Activated CD4-positive, alpha-beta T cell treated with anti-CD3 and anti-CD28 coated beads, Interleukin-2, Interleukin-6, amounts not matched to agents 100 ng/mL and 50 ng/mL, durations not matched to agents 16 hours and 8 hours (primary cell): ENCODE measurements at regions not wholly inside any gene's neighbourhood (a gene's known extent, or its start where the extent isn't known, plus 50 kb on each side); places are given as distances from the start of the nearest gene placed in this dataset.
"Not testable (repeated sequence)": the region's sequence is repeated elsewhere in the genome, so short reads cannot be mapped to it uniquely, and the experiment has no call there.

Experiments
- DNase-seq: peaks from one replicate; pipeline ENCODE4 v3.0.0-alpha.2; 2020

DNA sequence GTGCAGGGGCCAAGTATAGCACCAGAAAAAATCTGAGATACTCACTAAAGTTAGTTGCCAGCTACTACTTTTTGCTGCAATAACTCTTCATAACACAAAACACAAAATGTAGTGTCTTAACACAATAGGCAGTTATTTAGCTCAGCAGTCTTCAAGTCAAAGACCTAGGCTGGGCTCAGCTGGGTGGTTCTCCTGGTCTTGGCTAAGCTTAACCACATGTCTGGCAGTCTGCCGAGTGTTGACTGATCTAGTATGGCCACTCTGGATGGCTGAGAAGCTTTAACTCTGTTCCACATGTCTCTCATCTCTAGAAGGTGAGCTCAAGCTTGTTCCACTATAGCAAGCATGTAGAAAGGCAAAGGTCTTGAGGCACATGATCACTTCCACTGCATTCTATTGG is 451.6 kb downstream of the SOX11 start:
- DNase-seq: no peak

DNA sequence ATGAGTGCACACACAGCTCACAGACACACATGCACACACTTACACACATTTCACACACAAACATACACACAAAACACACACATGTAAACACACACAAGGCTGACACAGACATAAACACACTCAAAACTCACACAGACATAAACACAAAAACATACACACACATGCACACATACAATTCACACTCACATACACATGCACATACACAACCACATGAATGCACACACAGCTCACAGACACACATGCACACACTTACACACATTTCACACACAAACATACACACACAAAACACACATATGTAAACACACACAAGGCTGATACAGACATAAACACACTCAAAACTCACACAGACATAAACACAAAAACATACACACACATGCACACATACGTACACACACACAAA is 455.0 kb downstream of the SOX11 start:
- not testable (repeated sequence) for DNase-seq

DNA sequence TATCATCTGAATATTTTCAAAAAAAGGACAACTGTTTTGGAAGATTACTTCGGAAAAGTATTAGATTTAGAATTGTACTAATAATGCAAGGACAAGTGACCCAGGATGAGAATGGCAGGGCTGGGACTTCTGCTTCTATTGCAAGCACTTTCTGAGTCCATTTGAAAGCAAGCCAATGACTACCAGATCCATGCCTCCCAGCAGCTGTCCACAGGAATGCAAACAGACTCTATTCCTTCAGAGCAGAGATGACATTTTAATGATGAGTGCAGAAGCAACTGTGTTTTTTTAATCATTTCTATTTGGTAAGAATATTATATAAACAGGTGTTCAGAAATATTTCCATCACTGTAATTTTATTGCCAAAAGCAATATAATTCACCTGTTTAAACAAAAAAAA is 456.7 kb downstream of the SOX11 start:
- no peak for DNase-seq

DNA sequence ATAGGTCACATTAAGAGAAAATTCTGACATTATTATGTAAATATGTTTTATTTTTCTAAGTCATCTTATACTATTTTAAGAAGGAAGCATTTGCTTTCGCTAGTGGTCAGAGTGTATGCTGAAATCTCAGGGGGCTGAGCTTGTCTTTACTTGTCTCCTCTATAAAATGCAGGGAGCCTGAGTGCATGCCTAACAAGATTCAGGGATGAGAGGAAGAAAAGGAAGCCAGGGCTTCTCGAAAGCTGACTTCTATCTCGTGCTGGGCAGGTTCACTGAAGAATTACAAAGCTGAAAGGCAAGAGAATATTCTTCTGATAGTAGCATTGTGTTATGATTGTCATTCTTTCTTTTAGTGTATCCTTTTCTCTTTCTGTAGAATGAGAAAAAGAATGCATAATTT is 467.4 kb downstream of the SOX11 start:
- DNase-seq: no peak

DNA sequence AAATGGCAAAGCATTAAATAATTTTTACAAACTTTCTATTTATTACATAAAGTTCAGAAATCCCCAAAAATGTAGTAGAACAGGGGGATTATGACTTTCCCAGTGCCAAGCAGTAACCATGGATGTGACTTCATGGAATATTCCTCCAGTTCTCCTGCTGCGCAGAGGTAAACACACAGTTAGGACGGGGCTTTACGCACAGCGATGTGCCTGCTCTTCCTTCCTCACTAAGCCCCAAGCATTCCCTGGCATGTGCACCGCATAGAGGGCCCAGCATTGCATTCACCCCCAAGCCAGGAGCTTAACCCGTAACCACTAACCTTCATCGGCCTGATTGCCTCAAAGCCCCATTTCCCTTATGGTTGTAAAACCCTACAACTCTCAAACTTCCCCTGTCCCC is 471.7 kb downstream of the SOX11 start:
- DNase-seq: no peak

DNA sequence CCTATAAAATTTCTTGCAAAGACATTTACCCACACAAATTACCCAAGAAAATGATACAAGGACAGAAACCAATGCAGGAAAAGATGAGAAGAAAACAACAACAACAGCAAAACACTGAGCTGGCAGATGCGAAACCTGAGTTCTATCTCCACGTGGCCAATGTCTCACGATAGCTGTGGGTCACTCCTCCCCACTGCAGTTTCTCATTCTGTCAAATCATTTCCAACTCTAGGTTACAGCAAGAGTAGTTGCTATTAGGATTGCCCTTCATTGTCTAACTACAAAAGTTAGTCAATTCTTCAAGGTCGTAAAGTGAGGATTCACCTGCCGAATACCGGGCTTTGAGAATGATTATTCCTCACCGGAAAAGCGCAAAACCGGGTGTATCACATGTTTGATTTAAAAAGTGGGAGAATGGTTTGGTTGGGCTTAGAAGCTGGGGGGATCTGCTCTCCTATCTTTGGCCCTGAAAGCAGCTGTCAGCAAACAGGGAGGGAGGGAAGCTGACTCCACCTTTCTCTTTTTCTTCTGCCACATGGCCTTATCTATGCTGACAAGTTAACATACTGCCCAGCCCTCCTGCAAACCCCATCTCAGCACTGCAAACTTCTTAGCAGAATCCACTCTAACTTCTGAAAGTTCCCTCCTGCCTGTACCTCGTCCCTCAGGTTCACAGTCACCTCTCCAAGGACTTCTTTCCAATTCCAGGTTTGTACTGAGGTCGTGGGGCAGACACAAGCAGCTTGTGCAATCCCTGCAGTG is 473.0 kb downstream of the SOX11 start:
- DNase-seq: no peak

DNA sequence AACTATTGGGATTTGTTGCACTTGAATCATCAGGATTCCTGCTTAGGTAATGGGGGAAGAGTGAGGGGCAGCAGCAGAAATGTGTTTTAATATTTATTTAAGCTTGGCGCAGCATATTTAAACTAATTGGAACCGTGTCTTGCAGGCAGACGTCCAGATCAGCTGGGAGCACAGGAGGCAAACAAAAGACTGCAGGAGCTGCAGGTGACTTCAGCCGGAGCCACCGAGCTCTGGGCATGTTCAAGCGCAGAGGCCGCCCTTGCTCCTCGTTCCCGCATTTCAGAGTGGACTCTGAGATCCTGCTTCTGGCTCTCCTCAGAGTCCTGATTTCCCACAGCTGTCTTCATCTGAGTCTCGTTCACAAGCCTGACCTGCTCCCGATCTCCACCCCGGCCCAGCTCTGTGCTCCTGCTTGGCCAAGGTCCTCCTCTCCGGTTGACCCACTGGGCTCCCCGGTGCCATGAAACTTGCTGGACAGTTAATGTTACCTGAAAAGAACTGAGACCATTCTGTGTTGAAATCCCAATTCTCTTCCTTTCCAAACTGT is 475.5 kb downstream of the SOX11 start:
- DNase-seq: no peak

DNA sequence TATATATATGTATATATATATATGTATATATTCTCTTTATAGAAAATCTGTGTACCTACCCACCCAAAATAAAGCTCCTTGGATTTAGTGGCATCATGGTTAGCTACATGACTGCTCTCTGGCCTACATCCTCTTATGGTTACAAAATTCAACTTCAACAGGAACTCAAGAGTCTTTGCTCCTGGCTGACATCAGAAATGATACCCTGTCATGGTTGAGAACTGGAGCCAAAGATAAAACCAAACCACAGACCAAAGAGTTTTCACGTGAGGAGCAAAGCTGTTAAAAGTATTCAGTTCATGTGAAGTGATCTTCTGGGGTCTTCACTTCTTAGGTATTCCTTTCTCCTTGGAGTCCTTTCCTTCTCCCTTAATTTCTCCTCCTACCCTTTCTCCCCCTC is 476.3 kb downstream of the SOX11 start:
- no peak for DNase-seq

DNA sequence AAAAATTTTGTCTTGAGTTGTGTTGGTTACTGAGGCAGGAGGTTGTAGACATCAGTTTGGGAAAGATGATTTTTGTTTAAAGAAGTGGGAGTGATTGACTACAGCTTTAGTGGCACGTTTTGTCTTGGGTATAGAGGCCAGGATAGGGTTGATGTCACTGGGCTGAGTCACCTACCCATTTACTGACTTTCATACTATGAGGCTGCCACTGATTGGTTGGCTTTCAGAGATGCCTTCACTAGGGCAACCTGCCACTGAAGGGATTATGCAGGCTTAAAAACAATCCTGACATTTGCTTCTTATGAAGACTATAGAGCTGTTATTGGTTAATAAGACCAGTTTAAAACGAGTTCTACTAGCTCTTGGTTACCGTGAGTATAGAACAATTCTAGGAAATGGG is 479.1 kb downstream of the SOX11 start:
- DNase-seq: no peak

DNA sequence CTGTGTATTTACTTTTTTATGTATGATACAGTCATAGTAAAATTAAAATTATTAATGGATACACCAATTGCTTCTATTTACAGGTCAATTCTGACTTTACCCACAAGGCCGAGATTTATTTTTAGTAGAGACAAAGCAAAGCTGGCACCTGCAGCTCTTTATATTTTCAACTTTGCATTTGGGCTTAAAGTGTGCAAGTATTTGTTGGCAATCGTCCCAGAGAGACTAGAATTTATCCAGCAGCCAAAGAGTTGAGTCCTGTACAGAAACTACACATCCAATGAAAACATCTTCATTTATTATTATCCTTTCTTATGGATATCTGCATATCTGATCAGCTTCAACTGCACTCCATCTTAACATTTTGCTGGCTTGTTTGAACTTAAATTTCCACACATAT is 485.6 kb downstream of the SOX11 start:
- no peak for DNase-seq

DNA sequence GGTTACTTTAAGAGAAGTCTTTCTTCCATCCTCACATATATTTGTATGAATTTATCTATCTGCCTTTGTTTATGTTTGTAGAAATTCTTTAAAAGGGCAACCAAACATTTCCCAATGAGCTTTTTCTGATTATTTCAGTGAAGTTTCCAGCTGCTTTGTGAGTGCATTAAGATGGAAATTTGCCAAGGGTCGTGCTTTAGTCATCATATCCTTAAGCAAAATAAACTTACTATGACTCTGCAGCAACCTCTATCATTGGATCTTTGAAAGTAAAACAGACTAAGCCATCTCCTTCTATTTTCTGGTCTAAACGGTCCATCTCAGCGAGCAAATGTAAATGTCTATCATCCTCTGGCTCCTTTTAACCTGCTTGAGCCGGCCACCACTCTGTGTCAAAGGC is 489.3 kb downstream of the SOX11 start:
- no peak for DNase-seq

DNA sequence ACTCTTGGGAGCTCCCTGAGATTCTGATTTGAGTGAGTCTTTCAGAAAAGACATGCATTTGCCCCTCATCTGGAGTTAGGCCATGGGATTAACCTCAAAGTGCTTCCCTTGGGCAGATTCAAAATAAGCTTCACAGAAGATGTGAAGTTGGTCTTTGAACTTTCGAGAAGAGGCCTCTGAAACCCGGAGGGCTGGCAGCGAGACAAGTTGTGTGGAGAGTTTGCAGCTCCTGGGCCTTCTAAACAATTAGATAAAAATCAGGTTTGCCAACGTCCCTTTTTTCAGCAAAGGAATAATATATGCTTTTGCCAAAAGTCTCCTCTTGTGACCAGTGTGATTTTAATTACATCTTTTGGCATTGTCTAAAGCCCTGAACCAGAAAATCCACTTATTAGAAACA is 489.7 kb downstream of the SOX11 start:
- no peak for DNase-seq

DNA sequence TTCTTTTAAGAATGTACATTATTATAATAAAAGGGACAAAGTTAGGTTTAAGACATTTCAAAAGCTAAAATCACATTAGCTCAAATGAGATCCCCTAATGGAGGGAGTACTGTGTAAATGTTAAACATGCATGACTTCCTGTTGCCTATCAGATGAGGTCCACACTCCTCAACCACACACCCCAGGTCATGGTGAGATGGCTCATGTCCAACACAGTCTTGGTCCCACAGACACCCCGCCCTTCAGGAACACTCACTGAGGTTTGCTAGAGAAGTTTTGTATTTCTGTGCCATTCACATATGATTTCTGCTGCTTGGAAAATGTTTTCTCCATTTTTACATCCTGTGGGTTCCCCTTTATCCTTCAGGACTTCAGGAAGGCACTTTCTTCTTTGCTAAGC is 491.0 kb downstream of the SOX11 start:
- DNase-seq: no peak

DNA sequence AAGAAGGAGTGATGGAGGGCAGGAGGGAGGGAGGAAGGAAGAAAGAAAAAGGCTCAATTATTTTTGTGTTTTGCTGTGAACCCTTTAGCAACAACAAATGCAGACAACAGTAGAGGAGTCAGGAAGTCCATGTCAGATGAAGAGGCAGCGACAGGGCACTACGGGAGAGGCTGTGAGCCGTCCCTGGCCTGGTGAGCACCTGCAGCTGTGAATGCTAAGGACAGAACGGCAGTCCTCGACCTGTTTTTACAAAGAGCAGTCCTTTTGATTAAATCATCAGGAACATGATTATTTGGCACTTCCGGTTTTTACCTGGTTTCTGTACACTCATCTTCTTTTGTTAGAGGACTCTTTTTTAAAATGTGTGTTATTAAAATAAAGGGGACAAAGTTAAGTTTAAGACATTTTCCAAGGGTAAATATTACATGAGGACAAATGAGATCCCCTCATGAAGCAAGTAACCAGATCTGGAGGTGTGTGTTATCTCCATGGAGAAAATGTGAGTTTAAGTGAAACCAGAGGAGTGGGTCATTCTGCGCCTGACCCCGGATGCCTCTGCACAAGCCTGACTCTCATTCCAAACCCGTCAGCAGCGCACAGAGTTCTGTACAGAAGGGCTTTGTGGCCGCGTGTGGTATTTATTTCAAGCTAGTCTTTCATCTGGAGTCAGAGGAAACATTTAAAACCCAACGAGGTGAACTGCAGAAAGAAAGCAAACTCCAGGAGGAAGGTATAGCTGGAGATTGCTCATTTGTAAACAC is 492.5 kb downstream of the SOX11 start:
- DNase-seq: no peak

DNA sequence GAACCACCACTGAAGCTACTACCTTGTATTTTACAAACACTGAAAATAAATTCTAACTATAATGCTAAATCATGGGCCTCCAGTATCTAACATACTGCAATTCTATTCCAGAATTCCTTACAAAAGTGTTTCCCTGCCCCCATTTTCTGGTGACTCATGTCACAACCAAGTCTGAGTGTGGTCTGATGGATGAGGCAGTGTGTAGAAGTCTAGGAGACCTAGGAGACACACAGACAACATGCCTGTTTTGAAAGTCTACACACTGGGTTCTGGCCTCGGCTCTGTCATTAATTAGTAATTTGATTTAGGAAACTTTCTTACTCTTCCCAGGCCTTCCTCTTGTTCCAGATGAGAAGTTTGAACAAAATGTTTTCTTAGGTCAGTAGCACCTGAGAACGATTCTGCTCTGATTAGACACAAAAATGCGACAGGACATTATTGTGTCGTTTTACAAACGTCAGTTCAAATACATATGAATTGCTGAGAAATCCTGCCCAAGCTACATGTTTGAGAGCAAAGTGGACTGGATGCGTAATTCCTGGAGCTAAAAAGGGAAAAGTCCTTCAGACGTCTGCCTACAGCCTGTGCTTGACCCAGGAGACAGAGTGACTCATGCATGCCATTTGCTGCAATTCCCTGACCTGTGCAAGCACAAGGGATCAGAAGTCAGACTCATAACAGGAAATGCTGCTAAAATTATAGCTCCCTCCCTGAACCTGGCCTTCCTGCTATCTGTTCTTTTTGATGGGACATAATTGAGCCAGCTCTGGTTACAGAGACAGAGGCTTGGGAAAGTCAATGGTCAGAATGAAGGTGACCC is 494.4 kb downstream of the SOX11 start:
- no peak for DNase-seq

DNA sequence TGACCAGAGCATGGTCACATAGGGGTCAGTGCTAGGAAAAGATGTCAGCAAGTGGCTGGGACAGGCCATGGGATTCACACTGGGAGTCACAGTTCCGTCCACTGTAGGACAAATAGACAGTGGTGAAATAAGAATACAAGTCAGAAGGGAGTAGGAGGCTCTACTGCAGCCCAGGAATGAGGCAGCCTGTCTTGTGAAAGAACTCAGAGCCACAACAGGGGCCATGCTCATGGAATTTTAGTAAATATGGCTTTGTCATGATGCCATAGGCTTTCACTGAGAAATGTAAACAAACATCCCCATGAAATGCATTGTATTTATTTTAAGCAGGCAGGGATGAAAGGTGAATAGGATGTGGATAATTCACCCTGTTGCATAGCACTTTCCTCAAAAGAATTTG is 504.3 kb downstream of the SOX11 start:
- no peak for DNase-seq

DNA sequence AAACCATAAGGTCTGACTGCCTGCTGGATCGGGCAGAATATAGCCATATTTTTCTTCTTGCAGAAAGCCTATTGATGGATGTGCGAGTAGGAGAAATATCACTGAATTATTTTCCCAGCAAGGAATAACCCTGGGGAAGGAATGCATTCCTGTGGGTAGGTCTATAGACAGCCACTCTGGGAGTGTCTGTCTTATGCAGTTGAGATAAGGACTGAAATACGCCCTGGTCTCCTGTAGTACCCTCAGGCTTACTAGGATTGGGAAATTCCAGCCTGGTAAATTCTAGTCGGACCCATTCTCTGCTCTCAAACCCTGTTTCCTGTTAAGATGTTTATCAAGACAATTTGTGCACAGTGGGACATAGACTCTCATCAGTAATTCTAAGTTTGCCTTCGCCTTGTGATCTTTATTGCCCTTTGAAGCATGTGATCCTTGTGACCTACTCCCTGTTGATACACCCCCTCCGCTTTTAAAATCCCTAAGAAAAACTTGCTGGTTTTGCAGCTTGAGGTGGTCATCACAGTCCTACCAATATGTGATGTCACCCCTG is 506.3 kb downstream of the SOX11 start:
- DNase-seq: not testable (repeated sequence)

DNA sequence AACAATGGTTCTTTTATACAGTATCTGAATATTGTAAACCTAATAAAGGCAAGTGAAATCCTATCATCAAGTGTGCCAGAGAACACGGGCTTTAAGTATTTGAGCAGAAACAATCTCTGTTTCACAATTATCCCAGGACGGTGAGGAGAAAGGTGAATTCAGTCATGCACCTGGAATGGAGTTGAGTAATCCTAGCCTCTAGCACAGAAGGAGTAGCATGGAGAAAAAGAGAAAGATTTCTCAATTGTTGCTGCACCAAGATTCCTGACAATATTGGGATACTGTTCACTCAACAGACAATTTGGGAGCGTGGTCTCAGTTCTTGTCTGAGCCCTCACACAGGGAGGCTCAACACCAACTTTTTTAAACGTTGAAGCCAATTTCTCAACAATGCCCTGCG is 510.6 kb downstream of the SOX11 start:
- DNase-seq: no peak

DNA sequence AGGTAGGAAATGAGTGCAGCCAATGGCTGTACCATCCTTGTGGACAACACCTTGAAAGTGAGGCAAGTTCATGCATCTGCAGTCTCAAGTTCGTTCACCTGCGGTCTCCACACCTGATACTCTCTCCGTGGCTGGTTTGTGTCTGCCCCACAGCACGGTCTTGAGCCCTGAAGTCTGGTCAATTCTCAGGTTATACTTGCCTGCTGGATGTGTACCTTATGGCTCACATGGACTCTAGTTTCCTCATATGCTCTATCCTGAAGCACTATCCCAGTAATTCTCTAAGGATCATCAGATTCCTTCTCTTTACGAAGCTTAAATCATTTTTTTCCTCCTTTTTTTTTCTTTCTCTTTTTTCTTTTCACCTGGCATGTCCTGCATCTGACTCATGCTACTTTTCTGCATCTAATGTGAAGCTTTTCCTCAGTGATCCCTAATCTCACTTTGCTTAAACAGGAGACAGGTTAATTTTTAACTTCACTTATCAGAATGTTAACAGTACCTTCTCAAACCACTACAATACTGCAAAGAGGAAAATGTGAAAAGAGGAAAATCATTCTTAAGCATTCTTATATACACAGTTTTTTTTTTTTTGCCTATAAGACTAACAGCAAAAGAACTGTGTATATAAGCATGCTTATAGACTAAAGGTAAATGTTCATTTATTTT is 511.2 kb downstream of the SOX11 start:
- no peak for DNase-seq

DNA sequence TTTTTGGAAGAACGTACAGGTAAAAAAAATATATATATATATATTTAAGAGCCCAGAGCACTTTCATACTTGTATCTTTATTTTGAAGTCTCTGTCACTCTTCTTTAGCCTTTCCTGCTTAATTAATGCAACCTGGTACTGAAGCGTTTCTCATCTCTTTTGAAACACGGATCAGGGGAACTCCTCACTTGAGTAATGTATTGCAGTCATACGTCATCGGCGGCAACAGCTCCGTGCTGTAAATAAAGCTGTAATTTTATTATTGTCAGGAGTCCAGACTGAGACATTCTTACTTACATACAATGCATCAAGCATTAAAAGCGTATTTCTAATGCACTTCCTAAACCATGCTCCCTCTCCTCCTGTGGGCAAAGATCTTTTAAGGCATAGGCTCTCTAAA is 514.7 kb downstream of the SOX11 start:
- no peak for DNase-seq

DNA sequence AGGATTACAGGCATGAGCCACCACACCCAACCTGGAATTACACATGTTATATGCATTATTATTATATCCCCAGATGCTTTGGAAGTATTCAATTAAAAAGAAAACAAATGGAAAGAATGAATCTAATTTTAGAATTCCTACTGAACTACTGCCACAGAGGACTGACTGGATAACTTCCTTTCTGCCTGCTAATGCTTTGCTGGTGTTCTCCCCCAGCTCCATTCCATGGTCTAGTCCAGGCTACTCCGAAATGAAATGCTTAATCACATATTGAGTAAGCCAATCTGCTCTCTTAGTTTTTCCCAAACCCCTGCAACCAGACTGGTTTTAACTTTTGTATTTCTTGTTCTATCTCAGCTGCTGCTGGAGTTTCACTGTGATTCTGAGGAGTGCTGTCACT is 519.1 kb downstream of the SOX11 start:
- no peak for DNase-seq

DNA sequence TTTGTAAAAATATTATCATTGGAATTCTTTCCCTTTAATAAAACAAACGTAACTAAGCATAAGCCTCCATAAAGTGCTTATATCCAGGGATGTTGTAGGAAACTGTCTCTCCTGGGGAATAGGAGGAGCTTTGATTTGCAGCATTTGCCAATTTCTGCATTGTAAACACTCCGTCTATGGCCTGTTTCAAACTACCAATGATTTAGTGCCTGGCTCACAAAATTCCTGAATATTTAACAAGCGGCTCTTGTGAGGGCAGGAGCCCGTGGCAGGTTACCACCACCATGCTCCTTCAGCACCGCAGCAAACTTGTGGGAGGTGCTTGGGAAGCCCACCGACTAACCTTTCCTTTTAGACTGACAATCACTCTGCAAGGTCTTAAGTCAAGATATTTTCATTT is 520.3 kb downstream of the SOX11 start:
- no peak for DNase-seq
